SK-N-SH treated with all-trans-retinoic acid at 6 μM for 48 hours (cell line): ENCODE measurements at regions not wholly inside any gene's neighbourhood (a gene's known extent, or its start where the extent isn't known, plus 50 kb on each side); places are given as distances from the start of the nearest gene placed in this dataset.

Experiments used
- ATAC-seq: fragments of 200-7000 bp; cut with Tn5 transposase; 3 replicates; pipeline ENCODE4 v1.9.1; 2020; ENCODE audit warnings: mild to moderate bottlenecking, moderate library complexity
- ARNTL ChIP-seq: fragments of 450-650 bp; formaldehyde crosslinking; IDR thresholded peaks from 2 replicates; pipeline ENCODE4 v1.5.0; 2020; ENCODE audit warnings: low read depth, mild to moderate bottlenecking, moderate library complexity, borderline replicate concordance
- BACH2 ChIP-seq: fragments of 250-450 bp; sonication (Bioruptor Pico); IDR thresholded peaks from 2 replicates; pipeline ENCODE4 v1.9.0; 2021; ENCODE audit warnings: mild to moderate bottlenecking, borderline replicate concordance
- CSDC2 ChIP-seq: fragments of 250-450 bp; sonication (Bioruptor Pico); IDR thresholded peaks from 2 replicates; pipeline ENCODE4 v1.5.0; 2020; ENCODE audit warnings: mild to moderate bottlenecking, moderate library complexity
- ESRRG ChIP-seq: fragments of 250-450 bp; sonication (Bioruptor Pico); IDR thresholded peaks from 2 replicates; pipeline ENCODE4 v1.6.1; 2021; ENCODE audit warnings: mild to moderate bottlenecking
- GLIS3 ChIP-seq: fragments of 250-450 bp; sonication (Bioruptor Pico); IDR thresholded peaks from 2 replicates; pipeline ENCODE4 v1.5.0; 2020; ENCODE audit warnings: mild to moderate bottlenecking, moderate library complexity
- ISL1 ChIP-seq: fragments of 250-450 bp; sonication (Bioruptor Pico); IDR thresholded peaks from 2 replicates; pipeline ENCODE4 v2.1.2; 2022; ENCODE audit warnings: mild to moderate bottlenecking, moderate library complexity
- OSR1 ChIP-seq: fragments of 250-450 bp; sonication (Bioruptor Pico); IDR thresholded peaks from 2 replicates; pipeline ENCODE4 v1.8.0; 2022; ENCODE audit warnings: moderate library complexity, mild to moderate bottlenecking, inconsistent platforms
- PPARA ChIP-seq: fragments of 250-450 bp; sonication (Bioruptor Pico); IDR thresholded peaks from 2 replicates; pipeline ENCODE4 v1.5.0; 2020; ENCODE audit warnings: mild to moderate bottlenecking, borderline replicate concordance
- TCF4 ChIP-seq: fragments of 250-450 bp; sonication (Bioruptor Pico); IDR thresholded peaks from 2 replicates; pipeline ENCODE4 v1.8.0; 2021; ENCODE audit warnings: mild to moderate bottlenecking, moderate library complexity, borderline replicate concordance
- TOX ChIP-seq: fragments of 250-450 bp; sonication (Bioruptor Pico); IDR thresholded peaks from 2 replicates; pipeline ENCODE4 v1.8.0; 2021; ENCODE audit warnings: mild to moderate bottlenecking, moderate library complexity, borderline replicate concordance
- ZC3H10 ChIP-seq: fragments of 250-450 bp; sonication (Bioruptor Pico); IDR thresholded peaks from 2 replicates; pipeline ENCODE4 v1.5.1; 2021; ENCODE audit warnings: mild to moderate bottlenecking, moderate library complexity
- ZFP3 ChIP-seq: fragments of 250-450 bp; sonication (Bioruptor Pico); IDR thresholded peaks from 2 replicates; pipeline ENCODE4 v1.5.0; 2020; ENCODE audit warnings: mild to moderate bottlenecking, moderate library complexity
- ZFP30 ChIP-seq: fragments of 450-650 bp; formaldehyde crosslinking; IDR thresholded peaks from 2 replicates; pipeline ENCODE4 v1.5.0; 2022; ENCODE audit warnings: mild to moderate bottlenecking, moderate library complexity
- ZNF70 ChIP-seq: fragments of 450-650 bp; formaldehyde crosslinking; IDR thresholded peaks from 2 replicates; pipeline ENCODE4 v1.5.0; 2020; ENCODE audit warnings: mild to moderate bottlenecking, moderate library complexity
- ZNF8 ChIP-seq: fragments of 450-650 bp; formaldehyde crosslinking; IDR thresholded peaks from 2 replicates; pipeline ENCODE4 v1.5.0; 2020; ENCODE audit warnings: mild to moderate bottlenecking, moderate library complexity
- TF ChIP-seq, protein P1 (sequence below): fragments of 250-450 bp; sonication (Bioruptor Pico); IDR thresholded peaks from 2 replicates; pipeline ENCODE4 v1.5.1; 2020; ENCODE audit warnings: low read depth, mild to moderate bottlenecking, moderate library complexity
- TF ChIP-seq, protein P2 (sequence below): fragments of 250-450 bp; sonication (Bioruptor Pico); IDR thresholded peaks from 2 replicates; pipeline ENCODE4 v1.8.0; 2021; ENCODE audit warnings: low read depth, mild to moderate bottlenecking, moderate library complexity, borderline replicate concordance
- TF ChIP-seq, protein P3 (sequence below): fragments of 250-450 bp; sonication (Bioruptor Pico); IDR thresholded peaks from 2 replicates; pipeline ENCODE4 v1.8.0; 2020; ENCODE audit warnings: mild to moderate bottlenecking, moderate library complexity, borderline replicate concordance
- TF ChIP-seq, protein P4 (sequence below): fragments of 250-450 bp; sonication (Bioruptor Pico); IDR thresholded peaks from 2 replicates; pipeline ENCODE4 v1.5.1; 2021; ENCODE audit warnings: mild to moderate bottlenecking, moderate library complexity

DNA sequence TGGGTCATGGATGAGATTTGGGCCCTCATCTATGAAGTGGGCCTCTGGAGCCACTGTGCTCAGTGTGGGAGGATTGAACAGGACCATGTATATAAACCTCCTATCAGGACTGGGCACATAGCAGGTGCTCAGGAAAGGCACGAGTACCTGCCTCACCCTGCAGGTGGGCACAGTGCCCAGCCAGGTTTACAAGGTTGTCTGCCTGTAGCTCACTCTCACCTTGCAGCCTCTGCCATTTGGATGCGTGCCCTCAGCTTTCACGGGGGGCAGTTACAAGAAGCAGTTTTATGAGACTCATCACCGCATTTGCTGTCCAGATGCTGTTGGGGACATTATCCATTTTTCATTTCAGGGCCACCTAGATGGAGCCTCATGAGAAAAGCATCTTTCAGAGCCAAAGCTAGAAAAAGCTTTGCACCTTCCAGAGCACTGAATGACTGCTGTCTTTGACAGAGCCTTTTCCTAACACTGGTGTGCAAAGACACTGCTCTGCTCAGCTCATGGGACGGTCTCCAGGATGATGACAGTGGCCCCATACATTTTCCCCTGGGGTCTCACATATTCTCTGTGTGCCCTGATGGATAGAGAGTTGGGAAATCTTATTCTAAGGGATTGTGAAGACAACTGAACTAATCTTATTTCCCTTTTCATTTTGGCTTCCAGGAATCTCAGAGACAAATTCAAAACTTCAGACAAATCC lies 327.5 kb upstream of the RTL1 start (continued):
- TF ChIP-seq, protein P1, sequence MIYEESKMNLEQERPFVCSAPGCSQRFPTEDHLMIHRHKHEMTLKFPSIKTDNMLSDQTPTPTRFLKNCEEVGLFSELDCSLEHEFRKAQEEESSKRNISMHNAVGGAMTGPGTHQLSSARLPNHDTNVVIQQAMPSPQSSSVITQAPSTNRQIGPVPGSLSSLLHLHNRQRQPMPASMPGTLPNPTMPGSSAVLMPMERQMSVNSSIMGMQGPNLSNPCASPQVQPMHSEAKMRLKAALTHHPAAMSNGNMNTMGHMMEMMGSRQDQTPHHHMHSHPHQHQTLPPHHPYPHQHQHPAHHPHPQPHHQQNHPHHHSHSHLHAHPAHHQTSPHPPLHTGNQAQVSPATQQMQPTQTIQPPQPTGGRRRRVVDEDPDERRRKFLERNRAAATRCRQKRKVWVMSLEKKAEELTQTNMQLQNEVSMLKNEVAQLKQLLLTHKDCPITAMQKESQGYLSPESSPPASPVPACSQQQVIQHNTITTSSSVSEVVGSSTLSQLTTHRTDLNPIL: no peak
- TF ChIP-seq TCF4 (CRISPR knock-in tag): no peak
- TF ChIP-seq ZNF8 (CRISPR knock-in tag): no peak
- TF ChIP-seq GLIS3 (CRISPR knock-in tag): no peak

DNA sequence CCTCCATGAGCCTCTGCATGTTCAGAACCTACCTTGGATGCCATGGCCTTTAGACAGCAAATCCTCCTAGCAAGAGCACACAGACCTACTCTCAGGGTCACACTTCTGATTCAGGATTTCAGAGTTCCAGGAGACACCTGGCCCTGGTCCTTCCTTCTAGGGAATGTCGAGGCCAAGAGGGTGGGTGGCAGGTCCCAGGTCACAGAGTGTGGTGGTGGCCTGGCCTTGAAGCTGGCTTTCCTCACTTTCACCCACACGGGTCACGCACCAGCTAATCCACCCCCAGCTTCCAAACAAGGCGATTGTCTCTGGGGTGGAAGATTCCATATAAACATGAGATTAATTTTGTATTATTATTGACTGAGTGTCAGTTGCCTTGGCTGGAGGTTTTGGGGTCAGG lies 328.3 kb upstream of the RTL1 start:
- TF ChIP-seq ZC3H10 (CRISPR knock-in tag): no peak
- TF ChIP-seq ARNTL: no peak
- TF ChIP-seq ZNF8 (CRISPR knock-in tag): no peak
- TF ChIP-seq OSR1 (CRISPR knock-in tag): no peak
- TF ChIP-seq ZFP30 (CRISPR knock-in tag): no peak
- no peak for TF ChIP-seq ZNF70 (CRISPR knock-in tag)
- no peak for TF ChIP-seq PPARA (CRISPR knock-in tag)
- TF ChIP-seq TOX (CRISPR knock-in tag): no peak
- TF ChIP-seq, protein P2, sequence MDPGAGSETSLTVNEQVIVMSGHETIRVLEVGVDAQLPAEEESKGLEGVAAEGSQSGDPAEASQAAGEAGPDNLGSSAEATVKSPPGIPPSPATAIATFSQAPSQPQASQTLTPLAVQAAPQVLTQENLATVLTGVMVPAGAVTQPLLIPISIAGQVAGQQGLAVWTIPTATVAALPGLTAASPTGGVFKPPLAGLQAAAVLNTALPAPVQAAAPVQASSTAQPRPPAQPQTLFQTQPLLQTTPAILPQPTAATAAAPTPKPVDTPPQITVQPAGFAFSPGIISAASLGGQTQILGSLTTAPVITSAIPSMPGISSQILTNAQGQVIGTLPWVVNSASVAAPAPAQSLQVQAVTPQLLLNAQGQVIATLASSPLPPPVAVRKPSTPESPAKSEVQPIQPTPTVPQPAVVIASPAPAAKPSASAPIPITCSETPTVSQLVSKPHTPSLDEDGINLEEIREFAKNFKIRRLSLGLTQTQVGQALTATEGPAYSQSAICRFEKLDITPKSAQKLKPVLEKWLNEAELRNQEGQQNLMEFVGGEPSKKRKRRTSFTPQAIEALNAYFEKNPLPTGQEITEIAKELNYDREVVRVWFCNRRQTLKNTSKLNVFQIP (CRISPR knock-in tag): no peak
- no peak for TF ChIP-seq ZFP3
- TF ChIP-seq, protein P3, sequence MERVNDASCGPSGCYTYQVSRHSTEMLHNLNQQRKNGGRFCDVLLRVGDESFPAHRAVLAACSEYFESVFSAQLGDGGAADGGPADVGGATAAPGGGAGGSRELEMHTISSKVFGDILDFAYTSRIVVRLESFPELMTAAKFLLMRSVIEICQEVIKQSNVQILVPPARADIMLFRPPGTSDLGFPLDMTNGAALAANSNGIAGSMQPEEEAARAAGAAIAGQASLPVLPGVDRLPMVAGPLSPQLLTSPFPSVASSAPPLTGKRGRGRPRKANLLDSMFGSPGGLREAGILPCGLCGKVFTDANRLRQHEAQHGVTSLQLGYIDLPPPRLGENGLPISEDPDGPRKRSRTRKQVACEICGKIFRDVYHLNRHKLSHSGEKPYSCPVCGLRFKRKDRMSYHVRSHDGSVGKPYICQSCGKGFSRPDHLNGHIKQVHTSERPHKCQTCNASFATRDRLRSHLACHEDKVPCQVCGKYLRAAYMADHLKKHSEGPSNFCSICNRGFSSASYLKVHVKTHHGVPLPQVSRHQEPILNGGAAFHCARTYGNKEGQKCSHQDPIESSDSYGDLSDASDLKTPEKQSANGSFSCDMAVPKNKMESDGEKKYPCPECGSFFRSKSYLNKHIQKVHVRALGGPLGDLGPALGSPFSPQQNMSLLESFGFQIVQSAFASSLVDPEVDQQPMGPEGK (CRISPR knock-in tag): no peak
- no peak for TF ChIP-seq CSDC2
- TF ChIP-seq GLIS3 (CRISPR knock-in tag): no peak
- ATAC-seq: no peak

DNA sequence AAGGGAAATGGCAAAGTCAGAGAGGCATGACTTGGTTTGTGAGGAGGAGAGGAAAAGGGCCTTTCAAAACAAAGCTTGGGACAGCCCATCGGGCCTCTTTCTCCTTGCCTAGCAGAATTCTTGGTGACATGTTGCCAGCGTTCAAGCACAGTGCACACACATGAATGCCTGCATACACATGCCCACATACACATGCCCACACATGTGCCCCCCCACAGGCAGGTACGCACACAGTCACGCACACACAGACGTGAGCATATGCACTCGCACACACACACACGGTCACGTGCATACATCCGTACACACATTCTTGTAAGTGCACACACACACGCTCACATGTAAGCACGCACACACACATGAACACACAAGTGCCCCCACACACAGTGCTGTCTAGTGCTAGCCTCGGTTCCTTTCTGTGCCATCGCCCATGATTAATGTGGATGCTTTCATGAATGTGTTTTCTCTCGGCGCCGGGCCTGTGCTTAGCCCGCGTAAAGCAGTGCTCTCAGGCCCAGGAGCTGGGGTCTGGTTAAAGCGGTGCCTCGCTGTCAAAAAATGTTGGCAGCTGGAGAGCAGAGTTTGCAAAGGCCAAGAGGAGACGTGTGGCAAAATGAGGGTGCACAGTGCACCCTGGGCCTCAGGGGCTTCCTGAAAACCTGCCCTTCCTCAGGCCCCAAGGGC lies 328.8 kb upstream of the DIO3 start:
- TF ChIP-seq TOX (CRISPR knock-in tag): no peak
- TF ChIP-seq ZFP3: no peak
- TF ChIP-seq GLIS3 (CRISPR knock-in tag): no peak
- TF ChIP-seq, protein P1: no peak
- TF ChIP-seq BACH2 (CRISPR knock-in tag): no peak
- TF ChIP-seq, protein P4, sequence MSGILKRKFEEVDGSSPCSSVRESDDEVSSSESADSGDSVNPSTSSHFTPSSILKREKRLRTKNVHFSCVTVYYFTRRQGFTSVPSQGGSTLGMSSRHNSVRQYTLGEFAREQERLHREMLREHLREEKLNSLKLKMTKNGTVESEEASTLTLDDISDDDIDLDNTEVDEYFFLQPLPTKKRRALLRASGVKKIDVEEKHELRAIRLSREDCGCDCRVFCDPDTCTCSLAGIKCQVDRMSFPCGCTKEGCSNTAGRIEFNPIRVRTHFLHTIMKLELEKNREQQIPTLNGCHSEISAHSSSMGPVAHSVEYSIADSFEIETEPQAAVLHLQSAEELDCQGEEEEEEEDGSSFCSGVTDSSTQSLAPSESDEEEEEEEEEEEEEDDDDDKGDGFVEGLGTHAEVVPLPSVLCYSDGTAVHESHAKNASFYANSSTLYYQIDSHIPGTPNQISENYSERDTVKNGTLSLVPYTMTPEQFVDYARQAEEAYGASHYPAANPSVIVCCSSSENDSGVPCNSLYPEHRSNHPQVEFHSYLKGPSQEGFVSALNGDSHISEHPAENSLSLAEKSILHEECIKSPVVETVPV: no peak
- TF ChIP-seq ZNF70 (CRISPR knock-in tag): no peak
- no peak for TF ChIP-seq TCF4 (CRISPR knock-in tag)
- no peak for TF ChIP-seq ISL1 (CRISPR knock-in tag)
- no peak for TF ChIP-seq ZNF8 (CRISPR knock-in tag)
- no peak for ATAC-seq

DNA sequence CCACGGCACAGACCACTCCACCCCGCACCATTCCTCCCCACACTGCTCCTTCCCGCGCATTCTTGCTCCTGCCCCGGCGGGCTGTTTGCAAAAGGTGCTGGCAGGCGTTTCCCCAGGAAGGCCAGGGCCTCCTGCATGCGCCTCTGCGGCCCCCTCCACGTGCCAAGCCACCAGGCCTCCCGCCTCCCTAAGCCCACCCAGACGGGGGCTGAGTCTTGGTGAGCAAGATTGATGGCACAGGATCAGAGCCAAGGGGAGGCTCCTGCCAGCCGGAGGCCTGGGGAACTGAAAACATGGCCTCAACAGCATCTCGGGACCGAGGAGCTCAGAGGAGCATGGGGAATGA lies 328.3 kb upstream of the DIO3 start:
- ATAC-seq: no peak
- TF ChIP-seq TOX (CRISPR knock-in tag) (no peak), OSR1 (CRISPR knock-in tag) (no peak), ARNTL (no peak), ZNF8 (CRISPR knock-in tag) (no peak), ZFP3 (no peak), ESRRG (CRISPR knock-in tag) (no peak)
- TF ChIP-seq, protein P4: no peak
- TF ChIP-seq, protein P3 (CRISPR knock-in tag): no peak
